Transverse colon (tissue), 4 donors: ENCODE measurements at regions not wholly inside any gene's neighbourhood (a gene's known extent, or its start where the extent isn't known, plus 50 kb on each side); places are given as distances from the start of the nearest gene placed in this dataset.

Source experiments
- DNase-seq: peaks from one replicate; pipeline ENCODE4 v3.0.0-alpha.2; 2019
- H3K27ac ChIP-seq, 4 donors: fragments of 200-600 bp; sonication (generic); 2 replicates each; pipeline ENCODE4 v1.5.1; 2016 to 2018; ENCODE audit warnings: inconsistent platforms in 4 of 4
- H3K27me3 ChIP-seq: fragments of 200-600 bp; sonication (generic); 2 replicates; pipeline ENCODE4 v1.5.1; 2017; ENCODE audit warnings: inconsistent platforms
- H3K36me3 ChIP-seq, 4 donors: fragments of 200-600 bp; sonication (generic); 2 replicates each; pipeline ENCODE4 v1.5.1; 2017 to 2019; ENCODE audit warnings: inconsistent platforms in 4 of 4
- H3K4me1 ChIP-seq, 4 donors: fragments of 200-600 bp; sonication (generic); 2 replicates each; pipeline ENCODE4 v1.5.1; 2017 to 2020; ENCODE audit warnings: inconsistent platforms in 4 of 4
- H3K4me3 ChIP-seq, 4 donors: fragments of 200-600 bp; sonication (generic); 1 replicate in 1 of 4; 2 replicates in 3 of 4; pipeline versions ENCODE4 v1.5.1 to v1.6.1; 2017 to 2019; ENCODE audit warnings: inconsistent platforms in 4 of 4
- H3K9me3 ChIP-seq, 2 donors: fragments of 200-600 bp; sonication (generic); 2 replicates each; pipeline ENCODE4 v1.5.1; 2017 to 2019; ENCODE audit warnings: inconsistent platforms in 2 of 2
- CTCF ChIP-seq, 5 experiments: fragments of 200-600 bp in 3 of 5; fragments of 450-650 bp in 2 of 5; sonication (generic) in 3 of 5; IDR thresholded peaks; 1 replicate in 2 of 5; 2 replicates in 3 of 5; pipeline ENCODE4 v1.5.1; 2016 to 2017; ENCODE audit warnings: antibody characterized with exemption in 5 of 5, inconsistent platforms in 3 of 5, mild to moderate bottlenecking in 2 of 5, moderate library complexity in 1 of 5
- EP300 ChIP-seq: sonication (generic); formaldehyde crosslinking; IDR thresholded peaks from one replicate; pipeline ENCODE4 v1.6.1; 2017; ENCODE audit warnings: antibody characterized with exemption, low read depth
- POLR2A ChIP-seq: fragments of 450-650 bp; IDR thresholded peaks from one replicate; pipeline ENCODE4 v1.6.1; 2016; ENCODE audit warnings: antibody characterized with exemption, mild to moderate bottlenecking, moderate library complexity
- POLR2AphosphoS5 ChIP-seq, 3 donors: sonication (generic); formaldehyde crosslinking; IDR thresholded peaks; one replicate each; pipeline ENCODE4 v1.6.1; 2016; ENCODE audit warnings: antibody characterized with exemption in 3 of 3
- WGBS, 2 donors: methylation state at CpG; one replicate each; pipeline ENCODE4 v1.1.5; 2018; ENCODE audit warnings: low coverage in 1 of 2; 5-methylcytosine and 5-hydroxymethylcytosine counted together
- in situ Hi-C, 4 donors: fragments of 200-750 bp; cut with MboI; loops; one replicate each; pipeline versions ENCODE4 v1.15.0 to v1.15.1; 2017; ENCODE audit warnings: low sequenced_read_pairs in 3 of 4, low pct_ligation_motif_present in 1 of 4, low pct_unique_long_range_greater_than_20kb in 1 of 4
- intact Hi-C: fragments of 100-400 bp; cut with DNase I; formaldehyde crosslinking; loops from one replicate; pipeline ENCODE4 v1.15.1; 2023; ENCODE audit warnings: low total_unique reads

- intact Hi-C loops (no loop called here), in situ Hi-C loops (no loop called here)
- WGBS, 2 donors: 54 to 83% methylated on average over 1 of the region's 1 CpG
- Histone ChIP-seq H3K27me3 (no peaks in the 10 kb centered on the region), H3K9me3 (no peaks in the 10 kb centered on the region), H3K36me3 (no peaks in the 10 kb centered on the region), H3K4me1 (no peaks in the 10 kb centered on the region), H3K4me3 (no peak overlapping the region), H3K27ac (no peak overlapping the region)
- DNase-seq: no peak
- TF ChIP-seq EP300: no peak
- TF ChIP-seq POLR2AphosphoS5 (IDR thresholded peaks at IDR 0.05): no peak
- no peak for TF ChIP-seq POLR2A
- no peak for TF ChIP-seq CTCF (IDR thresholded peaks at IDR 0.05)
Observed at GRCh38 chr2:164213916-164214315, 407.4 kb downstream of the GRB14 start.

DNA sequence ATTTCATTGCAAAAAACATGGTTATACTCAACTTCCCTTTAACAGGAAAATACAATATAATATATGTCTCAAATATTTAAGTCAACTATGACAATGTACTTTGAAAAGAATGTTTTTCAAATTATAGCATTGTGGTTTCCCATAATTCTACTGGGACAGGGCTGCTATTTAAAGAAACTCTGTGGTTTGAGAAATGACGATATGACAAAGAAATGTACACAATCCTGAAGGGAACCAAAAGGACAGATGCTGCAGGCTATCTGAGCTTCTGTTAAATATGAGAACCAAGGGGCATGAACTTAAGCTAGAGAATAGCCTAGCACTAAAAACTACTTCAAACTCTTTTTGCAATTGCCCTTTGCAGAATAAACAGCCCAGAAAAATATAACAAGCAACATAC is 415.9 kb downstream of the GRB14 start:
- no peak overlapping the region for H3K27ac ChIP-seq
- no peak for DNase-seq
- peaks cover 0 to 3% (median 0%) of the 10 kb centered on the region in 4 donors for H3K4me1 ChIP-seq
- no peak overlapping the region for H3K4me3 ChIP-seq
- in situ Hi-C loops (no loop called here), intact Hi-C loops (no loop called here)
- no peaks in the 10 kb centered on the region for H3K36me3 ChIP-seq
- H3K9me3 ChIP-seq: no peaks in the 10 kb centered on the region
- 0 to 9% methylated on average over 1 of the region's 1 CpG for WGBS, 2 donors
- H3K27me3 ChIP-seq: no peaks in the 10 kb centered on the region
- TF ChIP-seq EP300 (no peak), POLR2A (no peak), CTCF (IDR thresholded peaks at IDR 0.05) (no peak), POLR2AphosphoS5 (IDR thresholded peaks at IDR 0.05) (no peak)

DNA sequence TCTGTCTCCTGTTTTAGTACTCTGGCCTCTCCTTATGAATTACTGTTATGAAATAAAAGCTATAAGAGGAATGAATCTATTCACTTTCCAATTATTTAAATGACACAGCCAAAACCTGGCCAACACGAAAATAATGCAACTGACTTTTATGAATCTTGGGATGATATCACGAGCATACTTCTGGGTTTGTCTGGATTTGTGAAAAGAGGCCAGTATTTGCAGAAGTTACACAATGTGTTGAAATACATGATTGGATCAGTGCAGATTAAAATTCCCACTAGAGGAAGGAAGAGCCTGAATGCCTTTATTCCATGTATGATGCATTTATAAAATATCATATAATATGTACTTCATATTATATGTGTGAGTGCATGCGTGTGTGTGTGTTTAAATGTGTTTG is 418.2 kb downstream of the GRB14 start:
- in situ Hi-C loops: no loop called here
- H3K36me3 ChIP-seq: no peaks in the 10 kb centered on the region
- TF ChIP-seq POLR2AphosphoS5 (IDR thresholded peaks at IDR 0.05): no peak
- no peak for TF ChIP-seq POLR2A
- no peak for TF ChIP-seq EP300
- no peak for TF ChIP-seq CTCF (IDR thresholded peaks at IDR 0.05)

GRCh38 chr2:164198256-164198655 is 423.0 kb downstream of the GRB14 start:
- DNase-seq: no peak
- in situ Hi-C loops: no loop called here
- TF ChIP-seq POLR2A (no peak), EP300 (no peak), CTCF (IDR thresholded peaks at IDR 0.05) (no peak), POLR2AphosphoS5 (IDR thresholded peaks at IDR 0.05) (no peak)
- intact Hi-C loops: no loop called here
- H3K36me3 ChIP-seq: no peaks in the 10 kb centered on the region
- no peaks in the 10 kb centered on the region for H3K27me3 ChIP-seq
- H3K27ac ChIP-seq: no peak overlapping the region
- H3K9me3 ChIP-seq: no peaks in the 10 kb centered on the region
- WGBS, 2 donors: 44 to 56% methylated on average over 1 of the region's 1 CpG
- no peak overlapping the region for H3K4me3 ChIP-seq
- no peaks in the 10 kb centered on the region for H3K4me1 ChIP-seq

More for the DNA sequence above, 418.2 kb downstream of the GRB14 start:
- WGBS, 2 donors: 57 to 67% methylated on average over 3 of the region's 3 CpGs
- H3K9me3 ChIP-seq: no peaks in the 10 kb centered on the region
- peaks cover 0 to 3% (median 0%) of the 10 kb centered on the region in 4 donors for H3K4me1 ChIP-seq
- no peak overlapping the region for H3K27ac ChIP-seq
- no peaks in the 10 kb centered on the region for H3K27me3 ChIP-seq
- H3K4me3 ChIP-seq: no peak overlapping the region
- intact Hi-C loops: no loop called here
- DNase-seq: no peak
